Esophagus muscularis mucosa (tissue), 4 donors: ENCODE measurements at regions not wholly inside any gene's neighbourhood (a gene's known extent, or its start where the extent isn't known, plus 50 kb on each side); places are given as distances from the start of the nearest gene placed in this dataset.

Experiments used
- EP300 ChIP-seq: sonication (generic); formaldehyde crosslinking; IDR thresholded peaks from one replicate; pipeline ENCODE4 v1.6.1; 2017; ENCODE audit warnings: antibody characterized with exemption
- POLR2A ChIP-seq: fragments of 450-650 bp; IDR thresholded peaks from one replicate; pipeline ENCODE4 v1.6.1; 2017; ENCODE audit warnings: antibody characterized with exemption, moderate library complexity, mild to moderate bottlenecking, low read depth
- POLR2AphosphoS5 ChIP-seq, 2 donors: sonication (generic); formaldehyde crosslinking; IDR thresholded peaks; one replicate each; pipeline ENCODE4 v1.6.1; 2017; ENCODE audit warnings: antibody characterized with exemption in 2 of 2
- TF ChIP-seq, protein P1 (sequence below), 3 experiments: fragments of 200-600 bp in 2 of 3; fragments of 450-650 bp in 1 of 3; sonication (generic) in 2 of 3; IDR thresholded peaks; one replicate each; pipeline ENCODE4 v1.5.1; 2017 to 2019; ENCODE audit warnings: antibody characterized with exemption in 3 of 3, mild to moderate bottlenecking in 2 of 3, moderate library complexity in 1 of 3

GRCh38 chr11:97964332-97965004 is 1056.3 kb upstream of the CNTN5 start:
- TF ChIP-seq, protein P1, sequence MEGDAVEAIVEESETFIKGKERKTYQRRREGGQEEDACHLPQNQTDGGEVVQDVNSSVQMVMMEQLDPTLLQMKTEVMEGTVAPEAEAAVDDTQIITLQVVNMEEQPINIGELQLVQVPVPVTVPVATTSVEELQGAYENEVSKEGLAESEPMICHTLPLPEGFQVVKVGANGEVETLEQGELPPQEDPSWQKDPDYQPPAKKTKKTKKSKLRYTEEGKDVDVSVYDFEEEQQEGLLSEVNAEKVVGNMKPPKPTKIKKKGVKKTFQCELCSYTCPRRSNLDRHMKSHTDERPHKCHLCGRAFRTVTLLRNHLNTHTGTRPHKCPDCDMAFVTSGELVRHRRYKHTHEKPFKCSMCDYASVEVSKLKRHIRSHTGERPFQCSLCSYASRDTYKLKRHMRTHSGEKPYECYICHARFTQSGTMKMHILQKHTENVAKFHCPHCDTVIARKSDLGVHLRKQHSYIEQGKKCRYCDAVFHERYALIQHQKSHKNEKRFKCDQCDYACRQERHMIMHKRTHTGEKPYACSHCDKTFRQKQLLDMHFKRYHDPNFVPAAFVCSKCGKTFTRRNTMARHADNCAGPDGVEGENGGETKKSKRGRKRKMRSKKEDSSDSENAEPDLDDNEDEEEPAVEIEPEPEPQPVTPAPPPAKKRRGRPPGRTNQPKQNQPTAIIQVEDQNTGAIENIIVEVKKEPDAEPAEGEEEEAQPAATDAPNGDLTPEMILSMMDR (IDR thresholded peaks at IDR 0.05), result no peak
- TF ChIP-seq POLR2A, result no peak
- no peak for TF ChIP-seq EP300
- TF ChIP-seq POLR2AphosphoS5 (IDR thresholded peaks at IDR 0.05), result no peak
